Natural killer cell (primary cell): ENCODE measurements at regions not wholly inside any gene's neighbourhood (a gene's known extent, or its start where the extent isn't known, plus 50 kb on each side); places are given as distances from the start of the nearest gene placed in this dataset.

Experiments
- ATAC-seq, 3 donors: fragments of 150-1000 bp in 2 of 3; fragments of 200-7000 bp in 1 of 3; cut with Tn5 transposase; 1 replicate in 1 of 3; 2 replicates in 2 of 3; pipeline ENCODE4 v1.10.0; 2021; ENCODE audit warnings: mild to moderate bottlenecking in 2 of 3, moderate library complexity in 2 of 3
- DNase-seq, 2 donors: peaks; one replicate each; pipeline versions ENCODE4 v3.0.0 to v3.0.0-alpha.2; 2013 to 2021; ENCODE audit warnings: mixed read lengths in 1 of 2
- H3K27ac ChIP-seq: one replicate; pipeline ENCODE4 v1.5.1; 2013; ENCODE audit warnings: mild to moderate bottlenecking, low read length
- H3K27me3 ChIP-seq: one replicate; pipeline ENCODE4 v1.6.1; 2013; ENCODE audit warnings: low read length; ENCODE audit not compliant: control insufficient read depth, insufficient read depth
- H3K36me3 ChIP-seq: one replicate; pipeline ENCODE4 v1.6.1; 2013; ENCODE audit warnings: low read length; ENCODE audit not compliant: control insufficient read depth, insufficient read depth
- H3K4me1 ChIP-seq: one replicate; pipeline ENCODE4 v1.6.1; 2013; ENCODE audit warnings: low read length; ENCODE audit not compliant: control insufficient read depth, insufficient read depth
- H3K4me3 ChIP-seq: one replicate; pipeline ENCODE4 v1.5.1; 2013; ENCODE audit warnings: low read length
- H3K9me3 ChIP-seq: one replicate; pipeline ENCODE4 v1.6.1; 2013; ENCODE audit warnings: low read length; ENCODE audit not compliant: control insufficient read depth, insufficient read depth
- H3K27ac Mint-ChIP-seq, 2 donors: one replicate each; pipeline ENCODE4 v1.8.0; 2022; ENCODE audit warnings: mild to moderate bottlenecking in 2 of 2, mixed read lengths in 2 of 2, moderate library complexity in 1 of 2
- H3K27me3 Mint-ChIP-seq, 2 donors: one replicate each; pipeline ENCODE4 v1.8.0; 2022; ENCODE audit warnings: low read depth in 2 of 2, mixed read lengths in 2 of 2
- H3K36me3 Mint-ChIP-seq: one replicate; pipeline ENCODE4 v1.8.0; 2022; ENCODE audit warnings: mixed read lengths
- H3K4me1 Mint-ChIP-seq, 2 donors: one replicate each; pipeline ENCODE4 v1.8.0; 2022; ENCODE audit warnings: mixed read lengths in 2 of 2
- H3K4me3 Mint-ChIP-seq: one replicate; pipeline ENCODE4 v1.8.0; 2022; ENCODE audit warnings: mild to moderate bottlenecking, moderate library complexity, mixed read lengths
- H3K9me3 Mint-ChIP-seq, 2 donors: one replicate each; pipeline ENCODE4 v1.8.0; 2022; ENCODE audit warnings: mixed read lengths in 2 of 2
- WGBS: methylation state at CpG from one replicate; pipeline ENCODE4 v1.1.7; 2013; ENCODE audit warnings: missing lambda C conversion rate; ENCODE audit not compliant: insufficient coverage; 5-methylcytosine and 5-hydroxymethylcytosine counted together
- intact Hi-C: fragments of 100-400 bp; cut with micrococcal nuclease; formaldehyde crosslinking; loops from one replicate; pipeline ENCODE4 v1.14.2; 2022
- TF ChIP-seq, protein P1 (sequence below): fragments of 200-600 bp; IDR thresholded peaks from one replicate; pipeline ENCODE4 v1.8.0; 2022; ENCODE audit warnings: antibody characterized with exemption

DNA sequence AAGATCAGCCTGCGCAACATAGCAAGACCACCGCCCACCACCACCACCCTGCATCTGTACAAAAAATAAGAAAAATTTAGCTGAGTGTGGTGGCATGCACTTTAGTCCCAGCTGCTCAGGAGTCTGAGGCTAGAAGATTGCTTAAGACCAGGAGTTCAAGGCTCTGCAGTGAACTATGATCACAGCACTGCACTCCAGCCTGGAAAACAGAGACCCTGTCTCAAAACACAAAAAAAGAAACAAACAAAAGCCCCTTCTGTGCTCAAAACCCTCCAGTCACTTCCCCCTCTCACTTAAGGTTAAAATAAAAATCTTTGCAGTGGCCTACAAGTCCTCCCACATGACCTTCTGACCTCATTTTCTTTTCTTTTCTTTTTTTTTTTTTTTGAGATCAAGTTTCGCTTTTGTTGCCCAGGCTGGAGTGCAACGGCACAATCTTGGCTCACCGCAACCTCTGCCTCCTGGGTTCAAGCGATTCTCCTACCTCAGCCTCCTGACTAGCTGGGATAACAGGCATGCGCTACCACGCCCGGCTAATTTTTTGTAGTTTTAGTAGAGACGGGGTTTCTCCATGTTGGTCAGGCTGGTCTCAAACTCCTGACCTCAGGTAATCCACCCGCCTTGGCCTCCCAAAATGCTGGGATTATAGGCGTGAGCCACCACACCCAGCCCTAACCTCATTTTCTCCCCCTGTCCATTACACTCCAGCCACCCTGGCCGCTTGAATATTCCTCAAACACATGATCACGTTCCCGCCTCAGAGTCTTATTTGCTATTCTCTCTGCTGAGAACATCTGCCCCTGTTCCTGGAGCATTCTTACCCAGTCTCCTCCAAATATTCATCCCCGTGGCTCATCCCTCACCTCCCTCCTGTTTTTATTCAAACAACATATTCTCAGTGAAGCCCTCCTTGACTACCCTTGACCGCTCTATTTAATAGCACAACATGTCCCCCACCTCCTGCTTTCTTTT is 126.6 kb upstream of the MED13 start:
- H3K27me3 ChIP-seq: no peaks in the 10 kb centered on the region
- no peak overlapping the region for H3K4me3 ChIP-seq
- Mint-ChIP-seq H3K4me1 (no peaks in the 10 kb centered on the region), H3K27me3 (no peaks in the 10 kb centered on the region), H3K9me3 (no peaks in the 10 kb centered on the region), H3K36me3 (no peaks in the 10 kb centered on the region), H3K4me3 (no peak overlapping the region), H3K27ac (no peak overlapping the region)
- DNase-seq (no peak), ATAC-seq (no peak)
- H3K9me3 ChIP-seq: no peaks in the 10 kb centered on the region
- 95% methylated on average over 17 of the region's 17 CpGs for WGBS
- no peak overlapping the region for H3K27ac ChIP-seq
- H3K4me1 ChIP-seq: no peaks in the 10 kb centered on the region
- no peaks in the 10 kb centered on the region for H3K36me3 ChIP-seq
- intact Hi-C loops: no loop called here
- TF ChIP-seq, protein P1, sequence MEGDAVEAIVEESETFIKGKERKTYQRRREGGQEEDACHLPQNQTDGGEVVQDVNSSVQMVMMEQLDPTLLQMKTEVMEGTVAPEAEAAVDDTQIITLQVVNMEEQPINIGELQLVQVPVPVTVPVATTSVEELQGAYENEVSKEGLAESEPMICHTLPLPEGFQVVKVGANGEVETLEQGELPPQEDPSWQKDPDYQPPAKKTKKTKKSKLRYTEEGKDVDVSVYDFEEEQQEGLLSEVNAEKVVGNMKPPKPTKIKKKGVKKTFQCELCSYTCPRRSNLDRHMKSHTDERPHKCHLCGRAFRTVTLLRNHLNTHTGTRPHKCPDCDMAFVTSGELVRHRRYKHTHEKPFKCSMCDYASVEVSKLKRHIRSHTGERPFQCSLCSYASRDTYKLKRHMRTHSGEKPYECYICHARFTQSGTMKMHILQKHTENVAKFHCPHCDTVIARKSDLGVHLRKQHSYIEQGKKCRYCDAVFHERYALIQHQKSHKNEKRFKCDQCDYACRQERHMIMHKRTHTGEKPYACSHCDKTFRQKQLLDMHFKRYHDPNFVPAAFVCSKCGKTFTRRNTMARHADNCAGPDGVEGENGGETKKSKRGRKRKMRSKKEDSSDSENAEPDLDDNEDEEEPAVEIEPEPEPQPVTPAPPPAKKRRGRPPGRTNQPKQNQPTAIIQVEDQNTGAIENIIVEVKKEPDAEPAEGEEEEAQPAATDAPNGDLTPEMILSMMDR: no peak

DNA sequence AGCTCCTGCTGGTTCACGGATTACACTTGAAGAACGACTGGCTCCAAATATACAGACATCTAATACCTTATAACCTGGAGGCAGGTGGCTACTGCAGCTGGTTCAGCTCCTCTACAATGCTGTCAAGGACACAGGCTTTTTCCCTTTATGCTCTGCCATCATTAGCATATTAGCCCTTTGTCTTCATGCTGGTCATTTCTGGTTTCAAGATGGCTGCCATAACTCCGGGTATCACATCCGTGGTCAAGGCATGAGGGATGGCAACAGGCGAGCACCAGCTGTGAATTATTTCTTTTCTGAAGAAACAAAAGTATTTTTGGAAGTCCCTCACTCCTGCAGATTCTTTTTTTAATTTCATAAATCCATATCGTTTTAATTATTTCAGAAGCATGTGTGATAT is 124.3 kb upstream of the MED13 start:
- WGBS: 93% methylated on average over 5 of the region's 6 CpGs
- no peak overlapping the region for H3K4me3 ChIP-seq
- ATAC-seq: no peak
- H3K4me1 ChIP-seq: no peaks in the 10 kb centered on the region
- no peaks in the 10 kb centered on the region for H3K36me3 ChIP-seq
- no peak overlapping the region for H3K27ac Mint-ChIP-seq
- no peaks in the 10 kb centered on the region for H3K9me3 Mint-ChIP-seq
- H3K9me3 ChIP-seq: no peaks in the 10 kb centered on the region
- H3K27me3 ChIP-seq: no peaks in the 10 kb centered on the region
- DNase-seq: no peak
- H3K27ac ChIP-seq: no peak overlapping the region
- H3K4me3 Mint-ChIP-seq: no peak overlapping the region
- no peaks in the 10 kb centered on the region for H3K27me3 Mint-ChIP-seq
- H3K36me3 Mint-ChIP-seq: no peaks in the 10 kb centered on the region
- TF ChIP-seq, protein P1: no peak
- intact Hi-C loops: no loop called here
- no peaks in the 10 kb centered on the region for H3K4me1 Mint-ChIP-seq

DNA sequence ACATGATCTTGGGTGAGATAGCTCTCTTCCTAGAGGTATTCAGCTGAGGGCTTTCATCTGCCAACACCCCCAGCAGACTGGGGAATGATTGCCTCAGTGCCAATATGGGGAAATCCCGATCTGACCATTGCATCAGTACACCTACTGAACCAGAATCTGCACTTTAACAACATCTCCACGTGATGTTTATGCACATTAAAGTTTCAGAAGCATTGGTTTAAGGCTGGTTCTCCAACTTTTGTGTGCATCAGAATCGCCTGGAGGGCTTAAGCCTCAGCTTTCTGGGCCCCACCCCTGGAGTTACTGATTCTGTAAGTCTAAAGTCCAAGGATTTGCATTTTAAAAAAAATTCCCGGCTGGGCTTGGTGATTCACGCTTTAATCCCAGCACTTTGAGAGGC is 123.6 kb upstream of the MED13 start:
- Mint-ChIP-seq H3K9me3 (no peaks in the 10 kb centered on the region), H3K4me3 (no peak overlapping the region), H3K27me3 (no peaks in the 10 kb centered on the region), H3K4me1 (no peaks in the 10 kb centered on the region), H3K36me3 (no peaks in the 10 kb centered on the region), H3K27ac (no peak overlapping the region)
- Histone ChIP-seq H3K4me1 (no peaks in the 10 kb centered on the region), H3K27me3 (no peaks in the 10 kb centered on the region), H3K27ac (no peak overlapping the region), H3K9me3 (no peaks in the 10 kb centered on the region), H3K4me3 (no peak overlapping the region), H3K36me3 (no peaks in the 10 kb centered on the region)
- no peak for DNase-seq
- ATAC-seq: no peak
- TF ChIP-seq, protein P1: no peak
- WGBS: 80% methylated on average over 5 of the region's 5 CpGs
- intact Hi-C loops: no loop called here

DNA sequence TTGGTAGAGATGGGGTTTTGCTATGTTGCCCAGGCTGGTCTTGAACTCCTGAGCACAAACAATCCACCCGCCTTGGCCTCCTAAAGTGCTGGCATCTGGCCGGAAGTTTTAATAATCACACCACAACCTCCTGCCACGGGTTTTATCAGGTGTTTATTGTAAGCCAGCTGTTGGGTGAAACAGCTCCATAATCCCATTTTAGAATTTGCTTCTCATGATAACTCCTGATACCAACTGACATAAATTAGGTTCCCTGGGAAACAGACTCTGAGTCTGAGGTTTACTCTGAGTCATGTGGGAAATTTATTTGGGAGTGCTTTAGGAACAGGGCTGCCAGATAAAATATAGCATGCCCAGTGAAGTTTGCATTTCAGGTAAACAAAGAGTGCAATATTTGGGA is 122.6 kb upstream of the MED13 start:
- intact Hi-C loops: no loop called here
- ATAC-seq: no peak
- 86% methylated on average over 2 of the region's 3 CpGs for WGBS
- Mint-ChIP-seq H3K27ac (no peak overlapping the region), H3K9me3 (no peaks in the 10 kb centered on the region), H3K4me1 (no peaks in the 10 kb centered on the region), H3K36me3 (no peaks in the 10 kb centered on the region), H3K4me3 (no peak overlapping the region), H3K27me3 (no peaks in the 10 kb centered on the region)
- DNase-seq: no peak
- H3K9me3 ChIP-seq: no peaks in the 10 kb centered on the region
- no peaks in the 10 kb centered on the region for H3K4me1 ChIP-seq
- H3K4me3 ChIP-seq: no peak overlapping the region
- TF ChIP-seq, protein P1: no peak
- no peaks in the 10 kb centered on the region for H3K27me3 ChIP-seq
- no peaks in the 10 kb centered on the region for H3K36me3 ChIP-seq
- H3K27ac ChIP-seq: no peak overlapping the region
